Hepatocyte (in vitro differentiated cells): ENCODE measurements at regions not wholly inside any gene's neighbourhood (a gene's known extent, or its start where the extent isn't known, plus 50 kb on each side); places are given as distances from the start of the nearest gene placed in this dataset.

ENCODE experiments used
- CTCF ChIP-seq: fragments of 200-600 bp; sonication (generic); IDR thresholded peaks from 2 replicates; pipeline ENCODE4 v1.5.1; 2016; ENCODE audit warnings: antibody characterized with exemption, mild to moderate bottlenecking; ENCODE audit not compliant: poor library complexity
- EZH2 ChIP-seq: fragments of 200-600 bp; sonication (generic); IDR thresholded peaks from 2 replicates; pipeline ENCODE4 v1.6.1; 2016; ENCODE audit warnings: antibody characterized with exemption, mild to moderate bottlenecking, borderline replicate concordance
- EZH2phosphoT487 ChIP-seq: fragments of 200-600 bp; sonication (generic); IDR thresholded peaks from one replicate; pipeline ENCODE4 v1.6.1; 2018; ENCODE audit warnings: antibody characterized with exemption, mild to moderate bottlenecking, low read depth, moderate library complexity; ENCODE audit not compliant: unreplicated experiment, severe bottlenecking

- TF ChIP-seq CTCF, result no peak
- TF ChIP-seq EZH2, result no peak
- TF ChIP-seq EZH2phosphoT487, result no peak
These were observed 356.3 kb upstream of the PKDCC start for GRCh38 chr2:41691561-41691960.
